MCF 10A (cell line): ENCODE measurements at regions not wholly inside any gene's neighbourhood (a gene's known extent, or its start where the extent isn't known, plus 50 kb on each side); places are given as distances from the start of the nearest gene placed in this dataset.

Experiments
- BruUV-seq: library from RNA; stranded (reverse); fragments of 400-500 nt; replicated peaks from 2 replicates; lab custom pipeline; 2021; lab: Mats Ljungman, UMichigan
- CTCF ChIA-PET: fragments of 300-600 bp; sonication (Branson Sonifier 250); formaldehyde crosslinking; extraction: SDS; loops from one replicate; lab custom pipeline; 2021; ENCODE audit warnings: antibody characterized with exemption, inconsistent platforms; lab: Yijun Ruan, JAX
- POLR2A ChIA-PET: fragments of 300-600, 350-650 bp; sonication (Branson Sonifier 250); formaldehyde crosslinking; extraction: SDS; loops from one replicate; lab custom pipeline; 2020; ENCODE audit warnings: antibody characterized with exemption, inconsistent platforms; lab: Yijun Ruan, JAX
- DNase-seq: peaks from one replicate; pipeline ENCODE4 v3.0.0-alpha.2; 2018; ENCODE audit not compliant: unreplicated experiment
- H3K27ac Mint-ChIP-seq: one replicate; pipeline ENCODE4 v1.8.0; 2022; ENCODE audit warnings: mild to moderate bottlenecking, low read depth, mixed read lengths; ENCODE audit not compliant: unreplicated experiment
- H3K27me3 Mint-ChIP-seq: one replicate; pipeline ENCODE4 v1.8.0; 2022; ENCODE audit warnings: mixed read lengths; ENCODE audit not compliant: insufficient read depth, unreplicated experiment
- H3K36me3 Mint-ChIP-seq: one replicate; pipeline ENCODE4 v1.8.0; 2022; ENCODE audit warnings: mild to moderate bottlenecking, moderate library complexity, mixed read lengths; ENCODE audit not compliant: insufficient read depth, unreplicated experiment
- H3K4me1 Mint-ChIP-seq: one replicate; pipeline ENCODE4 v1.8.0; 2022; ENCODE audit warnings: mixed read lengths; ENCODE audit not compliant: insufficient read depth, unreplicated experiment
- H3K4me3 Mint-ChIP-seq: one replicate; pipeline ENCODE4 v1.8.0; 2022; ENCODE audit warnings: mild to moderate bottlenecking, moderate library complexity, mixed read lengths; ENCODE audit not compliant: unreplicated experiment
- H3K9me3 Mint-ChIP-seq: one replicate; pipeline ENCODE4 v1.8.0; 2022; ENCODE audit warnings: mixed read lengths; ENCODE audit not compliant: unreplicated experiment
- intact Hi-C: fragments of 100-400 bp; cut with micrococcal nuclease; formaldehyde crosslinking; loops from 2 replicates; pipeline ENCODE4 v1.14.1; 2022
- TF ChIP-seq, protein P1 (sequence below): fragments of 200-600 bp; IDR thresholded peaks from one replicate; pipeline ENCODE4 v1.8.0; 2022; ENCODE audit warnings: antibody characterized with exemption, mild to moderate bottlenecking; ENCODE audit not compliant: unreplicated experiment

GRCh38 chr7:155360495-155361345 is 63.0 kb downstream of the INSIG1 start:
- H3K4me3 Mint-ChIP-seq, result no peak overlapping the region
- peaks cover 26% of the 10 kb centered on the region for H3K27me3 Mint-ChIP-seq
- no peak overlapping the region for H3K27ac Mint-ChIP-seq
- intact Hi-C loops, result no loop called here
- no peaks in the 10 kb centered on the region for H3K36me3 Mint-ChIP-seq
- TF ChIP-seq, protein P1, sequence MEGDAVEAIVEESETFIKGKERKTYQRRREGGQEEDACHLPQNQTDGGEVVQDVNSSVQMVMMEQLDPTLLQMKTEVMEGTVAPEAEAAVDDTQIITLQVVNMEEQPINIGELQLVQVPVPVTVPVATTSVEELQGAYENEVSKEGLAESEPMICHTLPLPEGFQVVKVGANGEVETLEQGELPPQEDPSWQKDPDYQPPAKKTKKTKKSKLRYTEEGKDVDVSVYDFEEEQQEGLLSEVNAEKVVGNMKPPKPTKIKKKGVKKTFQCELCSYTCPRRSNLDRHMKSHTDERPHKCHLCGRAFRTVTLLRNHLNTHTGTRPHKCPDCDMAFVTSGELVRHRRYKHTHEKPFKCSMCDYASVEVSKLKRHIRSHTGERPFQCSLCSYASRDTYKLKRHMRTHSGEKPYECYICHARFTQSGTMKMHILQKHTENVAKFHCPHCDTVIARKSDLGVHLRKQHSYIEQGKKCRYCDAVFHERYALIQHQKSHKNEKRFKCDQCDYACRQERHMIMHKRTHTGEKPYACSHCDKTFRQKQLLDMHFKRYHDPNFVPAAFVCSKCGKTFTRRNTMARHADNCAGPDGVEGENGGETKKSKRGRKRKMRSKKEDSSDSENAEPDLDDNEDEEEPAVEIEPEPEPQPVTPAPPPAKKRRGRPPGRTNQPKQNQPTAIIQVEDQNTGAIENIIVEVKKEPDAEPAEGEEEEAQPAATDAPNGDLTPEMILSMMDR, result no peak
- H3K9me3 Mint-ChIP-seq, result no peaks in the 10 kb centered on the region
- peaks cover 5% of the 10 kb centered on the region for H3K4me1 Mint-ChIP-seq
- DNase-seq, result no peak
- POLR2A ChIA-PET, result no interaction called here
- BruUV-seq, result no TSS peak
- CTCF ChIA-PET, result interaction anchor here (0.6 to 1.2 kb wide), 4 partner anchors 8 to 249 kb away, joined by 3 to 4 read pairs (median 4); no protein-coding TSS in a partner anchor

DNA sequence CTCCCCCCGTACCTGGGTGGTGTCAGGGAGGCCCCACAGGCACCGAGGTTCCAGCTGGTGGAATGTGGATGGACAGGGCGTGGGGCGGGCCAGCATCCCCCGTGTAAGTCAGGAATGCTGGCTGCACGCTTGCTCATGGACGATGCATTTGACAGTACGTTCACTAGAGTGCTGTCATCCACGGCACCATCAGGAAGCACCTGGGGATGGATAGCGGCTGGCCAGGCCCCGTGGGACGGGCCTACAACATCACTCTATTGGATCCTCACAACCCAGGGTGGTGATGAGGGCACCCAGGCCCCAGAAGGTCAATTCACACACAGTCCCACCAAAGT is 63.6 kb downstream of the INSIG1 start:
- ChIA-PET POLR2A (no interaction called here), CTCF (interaction anchor here (0.6 to 1.2 kb wide), 3 partner anchors 9 to 42 kb away, joined by 4 read pairs; no protein-coding TSS in a partner anchor)
- H3K27ac Mint-ChIP-seq, result no peak overlapping the region
- H3K4me3 Mint-ChIP-seq, result no peak overlapping the region
- peaks cover 5% of the 10 kb centered on the region for H3K4me1 Mint-ChIP-seq
- TF ChIP-seq, protein P1, result no peak
- no peaks in the 10 kb centered on the region for H3K36me3 Mint-ChIP-seq
- intact Hi-C loops, result no loop called here
- H3K27me3 Mint-ChIP-seq, result peaks cover 26% of the 10 kb centered on the region
- H3K9me3 Mint-ChIP-seq, result no peaks in the 10 kb centered on the region
- no TSS peak for BruUV-seq
- DNase-seq, result no peak

GRCh38 chr7:155361947-155362346 is 64.3 kb downstream of the INSIG1 start:
- BruUV-seq, result no TSS peak
- no peaks in the 10 kb centered on the region for H3K36me3 Mint-ChIP-seq
- DNase-seq, result no peak
- H3K4me1 Mint-ChIP-seq, result peaks cover 5% of the 10 kb centered on the region
- no peaks in the 10 kb centered on the region for H3K9me3 Mint-ChIP-seq
- H3K4me3 Mint-ChIP-seq, result no peak overlapping the region
- no peak overlapping the region for H3K27ac Mint-ChIP-seq
- intact Hi-C loops, result no loop called here
- peaks cover 26% of the 10 kb centered on the region for H3K27me3 Mint-ChIP-seq
- CTCF ChIA-PET, result interaction anchor here (0.9 to 1.0 kb wide), 2 partner anchors 10 to 435 kb away, joined by 3 to 4 read pairs; no protein-coding TSS in a partner anchor
- POLR2A ChIA-PET, result no interaction called here
- TF ChIP-seq, protein P1, result no peak

DNA sequence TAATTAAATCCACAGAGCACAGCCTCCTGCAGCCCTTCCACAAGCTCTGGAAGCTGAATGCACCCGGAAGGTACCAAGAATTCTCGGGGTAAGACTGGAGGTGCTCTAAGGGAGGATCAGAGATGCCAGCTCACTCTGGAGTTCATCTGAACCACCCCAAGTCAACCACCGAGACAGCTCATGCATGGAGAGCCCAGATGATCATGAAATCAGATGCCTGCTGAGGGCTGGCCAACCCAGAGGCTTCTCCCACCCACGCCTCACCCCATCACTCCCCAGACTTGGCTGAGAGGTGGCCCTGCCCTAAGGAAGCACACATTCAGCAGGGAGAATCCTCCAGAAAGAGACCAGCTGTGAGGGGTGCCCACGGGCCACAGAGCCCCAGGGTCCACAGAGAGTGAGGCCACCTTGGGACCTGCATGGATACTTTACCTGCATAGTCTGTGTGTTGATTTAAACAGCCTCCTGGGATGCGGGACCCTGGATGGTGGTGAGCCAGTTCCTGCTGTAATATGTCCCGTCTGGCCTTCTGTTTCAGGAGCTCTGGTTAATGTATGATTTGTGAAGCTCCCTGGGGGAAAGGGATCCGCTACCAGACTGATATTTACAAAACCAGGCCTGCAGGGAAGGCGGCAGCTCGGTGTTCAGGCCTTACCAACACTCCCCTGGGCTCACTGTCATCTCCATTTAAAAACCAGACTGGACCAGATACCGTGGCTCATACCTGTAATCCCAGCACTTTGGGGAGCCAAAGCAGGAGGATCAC is 64.9 kb downstream of the INSIG1 start:
- intact Hi-C loops, result no loop called here
- BruUV-seq, result no TSS peak
- POLR2A ChIA-PET, result no interaction called here
- Mint-ChIP-seq H3K9me3 (no peaks in the 10 kb centered on the region), H3K27ac (no peak overlapping the region), H3K4me1 (no peaks in the 10 kb centered on the region), H3K27me3 (peaks cover 26% of the 10 kb centered on the region), H3K36me3 (no peaks in the 10 kb centered on the region), H3K4me3 (no peak overlapping the region)
- DNase-seq, result no peak
- TF ChIP-seq, protein P1, result no peak
- CTCF ChIA-PET, result interaction anchor here (0.9 to 1.0 kb wide), 3 partner anchors 10 to 436 kb away, joined by 3 to 4 read pairs (median 4); no protein-coding TSS in a partner anchor
